ENCODE measurements at regions not wholly inside any gene's neighbourhood (a gene's known extent, or its start where the extent isn't known, plus 50 kb on each side); places are given as distances from the start of the nearest gene placed in this dataset.

GRCh38 chr18:45403341-45404049, 211.8 kb upstream of the SLC14A2 start:
- TF ChIP-seq, protein P1, sequence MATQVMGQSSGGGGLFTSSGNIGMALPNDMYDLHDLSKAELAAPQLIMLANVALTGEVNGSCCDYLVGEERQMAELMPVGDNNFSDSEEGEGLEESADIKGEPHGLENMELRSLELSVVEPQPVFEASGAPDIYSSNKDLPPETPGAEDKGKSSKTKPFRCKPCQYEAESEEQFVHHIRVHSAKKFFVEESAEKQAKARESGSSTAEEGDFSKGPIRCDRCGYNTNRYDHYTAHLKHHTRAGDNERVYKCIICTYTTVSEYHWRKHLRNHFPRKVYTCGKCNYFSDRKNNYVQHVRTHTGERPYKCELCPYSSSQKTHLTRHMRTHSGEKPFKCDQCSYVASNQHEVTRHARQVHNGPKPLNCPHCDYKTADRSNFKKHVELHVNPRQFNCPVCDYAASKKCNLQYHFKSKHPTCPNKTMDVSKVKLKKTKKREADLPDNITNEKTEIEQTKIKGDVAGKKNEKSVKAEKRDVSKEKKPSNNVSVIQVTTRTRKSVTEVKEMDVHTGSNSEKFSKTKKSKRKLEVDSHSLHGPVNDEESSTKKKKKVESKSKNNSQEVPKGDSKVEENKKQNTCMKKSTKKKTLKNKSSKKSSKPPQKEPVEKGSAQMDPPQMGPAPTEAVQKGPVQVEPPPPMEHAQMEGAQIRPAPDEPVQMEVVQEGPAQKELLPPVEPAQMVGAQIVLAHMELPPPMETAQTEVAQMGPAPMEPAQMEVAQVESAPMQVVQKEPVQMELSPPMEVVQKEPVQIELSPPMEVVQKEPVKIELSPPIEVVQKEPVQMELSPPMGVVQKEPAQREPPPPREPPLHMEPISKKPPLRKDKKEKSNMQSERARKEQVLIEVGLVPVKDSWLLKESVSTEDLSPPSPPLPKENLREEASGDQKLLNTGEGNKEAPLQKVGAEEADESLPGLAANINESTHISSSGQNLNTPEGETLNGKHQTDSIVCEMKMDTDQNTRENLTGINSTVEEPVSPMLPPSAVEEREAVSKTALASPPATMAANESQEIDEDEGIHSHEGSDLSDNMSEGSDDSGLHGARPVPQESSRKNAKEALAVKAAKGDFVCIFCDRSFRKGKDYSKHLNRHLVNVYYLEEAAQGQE (tag by site-specific recombination; IDR thresholded peaks at IDR 0.05), result no peak
- TF ChIP-seq PRDM4 (tag by site-specific recombination; IDR thresholded peaks at IDR 0.05) (no peak), ZNF514 (tag by site-specific recombination; IDR thresholded peaks at IDR 0.05) (no peak), PATZ1 (tag by site-specific recombination; IDR thresholded peaks at IDR 0.05) (no peak), ZBTB17 (tag by site-specific recombination; IDR thresholded peaks at IDR 0.05) (no peak), ZNF501 (tag by site-specific recombination; IDR thresholded peaks at IDR 0.05) (no peak)
- TF ChIP-seq, protein P2, sequence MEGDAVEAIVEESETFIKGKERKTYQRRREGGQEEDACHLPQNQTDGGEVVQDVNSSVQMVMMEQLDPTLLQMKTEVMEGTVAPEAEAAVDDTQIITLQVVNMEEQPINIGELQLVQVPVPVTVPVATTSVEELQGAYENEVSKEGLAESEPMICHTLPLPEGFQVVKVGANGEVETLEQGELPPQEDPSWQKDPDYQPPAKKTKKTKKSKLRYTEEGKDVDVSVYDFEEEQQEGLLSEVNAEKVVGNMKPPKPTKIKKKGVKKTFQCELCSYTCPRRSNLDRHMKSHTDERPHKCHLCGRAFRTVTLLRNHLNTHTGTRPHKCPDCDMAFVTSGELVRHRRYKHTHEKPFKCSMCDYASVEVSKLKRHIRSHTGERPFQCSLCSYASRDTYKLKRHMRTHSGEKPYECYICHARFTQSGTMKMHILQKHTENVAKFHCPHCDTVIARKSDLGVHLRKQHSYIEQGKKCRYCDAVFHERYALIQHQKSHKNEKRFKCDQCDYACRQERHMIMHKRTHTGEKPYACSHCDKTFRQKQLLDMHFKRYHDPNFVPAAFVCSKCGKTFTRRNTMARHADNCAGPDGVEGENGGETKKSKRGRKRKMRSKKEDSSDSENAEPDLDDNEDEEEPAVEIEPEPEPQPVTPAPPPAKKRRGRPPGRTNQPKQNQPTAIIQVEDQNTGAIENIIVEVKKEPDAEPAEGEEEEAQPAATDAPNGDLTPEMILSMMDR (tag by site-specific recombination; IDR thresholded peaks at IDR 0.05), result no peak
- TF ChIP-seq, protein P3, sequence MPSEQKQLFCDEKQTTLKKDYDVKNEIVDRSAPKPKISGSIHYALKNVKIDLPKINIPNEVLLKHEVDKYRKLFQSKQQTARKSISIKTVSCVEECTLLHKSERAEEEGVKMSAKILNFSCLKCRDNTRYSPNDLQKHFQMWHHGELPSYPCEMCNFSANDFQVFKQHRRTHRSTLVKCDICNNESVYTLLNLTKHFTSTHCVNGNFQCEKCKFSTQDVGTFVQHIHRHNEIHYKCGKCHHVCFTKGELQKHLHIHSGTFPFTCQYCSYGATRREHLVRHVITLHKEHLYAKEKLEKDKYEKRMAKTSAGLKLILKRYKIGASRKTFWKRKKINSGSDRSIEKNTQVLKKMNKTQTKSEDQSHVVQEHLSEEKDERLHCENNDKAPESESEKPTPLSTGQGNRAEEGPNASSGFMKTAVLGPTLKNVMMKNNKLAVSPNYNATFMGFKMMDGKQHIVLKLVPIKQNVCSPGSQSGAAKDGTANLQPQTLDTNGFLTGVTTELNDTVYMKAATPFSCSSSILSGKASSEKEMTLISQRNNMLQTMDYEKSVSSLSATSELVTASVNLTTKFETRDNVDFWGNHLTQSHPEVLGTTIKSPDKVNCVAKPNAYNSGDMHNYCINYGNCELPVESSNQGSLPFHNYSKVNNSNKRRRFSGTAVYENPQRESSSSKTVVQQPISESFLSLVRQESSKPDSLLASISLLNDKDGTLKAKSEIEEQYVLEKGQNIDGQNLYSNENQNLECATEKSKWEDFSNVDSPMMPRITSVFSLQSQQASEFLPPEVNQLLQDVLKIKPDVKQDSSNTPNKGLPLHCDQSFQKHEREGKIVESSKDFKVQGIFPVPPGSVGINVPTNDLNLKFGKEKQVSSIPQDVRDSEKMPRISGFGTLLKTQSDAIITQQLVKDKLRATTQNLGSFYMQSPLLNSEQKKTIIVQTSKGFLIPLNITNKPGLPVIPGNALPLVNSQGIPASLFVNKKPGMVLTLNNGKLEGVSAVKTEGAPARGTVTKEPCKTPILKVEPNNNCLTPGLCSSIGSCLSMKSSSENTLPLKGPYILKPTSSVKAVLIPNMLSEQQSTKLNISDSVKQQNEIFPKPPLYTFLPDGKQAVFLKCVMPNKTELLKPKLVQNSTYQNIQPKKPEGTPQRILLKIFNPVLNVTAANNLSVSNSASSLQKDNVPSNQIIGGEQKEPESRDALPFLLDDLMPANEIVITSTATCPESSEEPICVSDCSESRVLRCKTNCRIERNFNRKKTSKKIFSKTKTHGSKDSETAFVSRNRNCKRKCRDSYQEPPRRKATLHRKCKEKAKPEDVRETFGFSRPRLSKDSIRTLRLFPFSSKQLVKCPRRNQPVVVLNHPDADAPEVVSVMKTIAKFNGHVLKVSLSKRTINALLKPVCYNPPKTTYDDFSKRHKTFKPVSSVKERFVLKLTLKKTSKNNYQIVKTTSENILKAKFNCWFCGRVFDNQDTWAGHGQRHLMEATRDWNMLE (tag by site-specific recombination; conservative IDR thresholded peaks at IDR 0.05; ENCODE audit: low read depth), result no peak

All from HEK293 (cell line).